Skeletal muscle tissue (tissue), 3 donors: ENCODE measurements at regions not wholly inside any gene's neighbourhood (a gene's known extent, or its start where the extent isn't known, plus 50 kb on each side); places are given as distances from the start of the nearest gene placed in this dataset.

Source experiments
- H3K27ac ChIP-seq: one replicate; pipeline ENCODE4 v1.7.0; 2013; ENCODE audit warnings: mild to moderate bottlenecking, low read depth, low read length, inconsistent platforms
- H3K27me3 ChIP-seq, 3 donors: one replicate each; pipeline ENCODE4 v1.7.0; 2013; ENCODE audit warnings: low read length in 3 of 3; ENCODE audit not compliant: control insufficient read depth in 3 of 3, insufficient read depth in 3 of 3
- H3K36me3 ChIP-seq, 3 donors: one replicate each; pipeline ENCODE4 v1.7.0; 2013; ENCODE audit warnings: low read length in 3 of 3; ENCODE audit not compliant: control insufficient read depth in 3 of 3, insufficient read depth in 3 of 3
- H3K4me1 ChIP-seq, 3 donors: one replicate each; pipeline ENCODE4 v1.7.0; 2013; ENCODE audit warnings: low read length in 3 of 3, mild to moderate bottlenecking in 3 of 3; ENCODE audit not compliant: control insufficient read depth in 3 of 3, insufficient read depth in 3 of 3
- H3K4me3 ChIP-seq, 3 donors: one replicate each; pipeline ENCODE4 v1.7.0; 2013; ENCODE audit warnings: low read length in 3 of 3
- H3K9ac ChIP-seq, 3 donors: one replicate each; pipeline ENCODE4 v1.7.0; 2013; ENCODE audit warnings: low read length in 3 of 3, mild to moderate bottlenecking in 3 of 3, moderate library complexity in 2 of 3, low read depth in 1 of 3
- H3K9me3 ChIP-seq, 3 donors: one replicate each; pipeline ENCODE4 v1.7.0; 2013; ENCODE audit warnings: low read length in 3 of 3; ENCODE audit not compliant: control insufficient read depth in 3 of 3
- donor health status: Osteomylitis.

- H3K36me3 ChIP-seq: no peaks in the 10 kb centered on the region
- no peak overlapping the region for H3K9ac ChIP-seq
- H3K27ac ChIP-seq: no peak overlapping the region
- no peaks in the 10 kb centered on the region for H3K27me3 ChIP-seq
- H3K9me3 ChIP-seq: no peaks in the 10 kb centered on the region
- no peaks in the 10 kb centered on the region for H3K4me1 ChIP-seq
- H3K4me3 ChIP-seq: no peak overlapping the region
These were observed 50.8 kb upstream of the SLC39A10 start for GRCh38 chr2:195606179-195606578.

- Histone ChIP-seq H3K9ac (no peak overlapping the region), H3K36me3 (no peaks in the 10 kb centered on the region), H3K4me3 (no peak overlapping the region), H3K9me3 (no peaks in the 10 kb centered on the region), H3K4me1 (no peaks in the 10 kb centered on the region), H3K27ac (no peak overlapping the region), H3K27me3 (no peaks in the 10 kb centered on the region)
These were observed 52.3 kb upstream of the SLC39A10 start for GRCh38 chr2:195604706-195605105.

- H3K36me3 ChIP-seq: no peaks in the 10 kb centered on the region
- no peaks in the 10 kb centered on the region for H3K4me1 ChIP-seq
- no peak overlapping the region for H3K4me3 ChIP-seq
- no peak overlapping the region for H3K27ac ChIP-seq
- H3K9me3 ChIP-seq: no peaks in the 10 kb centered on the region
- H3K27me3 ChIP-seq: no peaks in the 10 kb centered on the region
- no peak overlapping the region for H3K9ac ChIP-seq
These were observed 53.0 kb upstream of the SLC39A10 start for GRCh38 chr2:195603998-195604397.

- H3K4me1 ChIP-seq: no peaks in the 10 kb centered on the region
- no peaks in the 10 kb centered on the region for H3K36me3 ChIP-seq
- no peak overlapping the region for H3K27ac ChIP-seq
- H3K27me3 ChIP-seq: no peaks in the 10 kb centered on the region
- no peak overlapping the region for H3K4me3 ChIP-seq
- no peak overlapping the region for H3K9ac ChIP-seq
- H3K9me3 ChIP-seq: no peaks in the 10 kb centered on the region
These were observed 53.6 kb upstream of the SLC39A10 start for GRCh38 chr2:195603408-195603807.

- no peak overlapping the region for H3K9ac ChIP-seq
- no peaks in the 10 kb centered on the region for H3K27me3 ChIP-seq
- no peaks in the 10 kb centered on the region for H3K36me3 ChIP-seq
- no peaks in the 10 kb centered on the region for H3K9me3 ChIP-seq
- H3K4me1 ChIP-seq: no peaks in the 10 kb centered on the region
- H3K27ac ChIP-seq: no peak overlapping the region
- H3K4me3 ChIP-seq: no peak overlapping the region
These were observed 54.3 kb upstream of the SLC39A10 start for GRCh38 chr2:195602687-195603086.

GRCh38 chr2:195601361-195601760, 55.7 kb upstream of the SLC39A10 start:
- Histone ChIP-seq H3K4me1 (no peaks in the 10 kb centered on the region), H3K27me3 (no peaks in the 10 kb centered on the region), H3K4me3 (no peak overlapping the region), H3K9ac (no peak overlapping the region), H3K27ac (no peak overlapping the region), H3K9me3 (no peaks in the 10 kb centered on the region), H3K36me3 (no peaks in the 10 kb centered on the region)

- no peak overlapping the region for H3K4me3 ChIP-seq
These were observed 56.2 kb upstream of the SLC39A10 start for GRCh38 chr2:195600778-195601177.

GRCh38 chr2:195596840-195597239, 60.2 kb upstream of the SLC39A10 start:
- no peaks in the 10 kb centered on the region for H3K27me3 ChIP-seq
- H3K36me3 ChIP-seq: no peaks in the 10 kb centered on the region
- H3K4me3 ChIP-seq: no peak overlapping the region
- no peak overlapping the region for H3K27ac ChIP-seq
- no peaks in the 10 kb centered on the region for H3K9me3 ChIP-seq
- H3K4me1 ChIP-seq: no peaks in the 10 kb centered on the region
- H3K9ac ChIP-seq: no peak overlapping the region

More at GRCh38 chr2:195600778-195601177, 56.2 kb upstream of the SLC39A10 start:
- H3K27ac ChIP-seq: no peak overlapping the region
- H3K4me1 ChIP-seq: no peaks in the 10 kb centered on the region
- H3K36me3 ChIP-seq: no peaks in the 10 kb centered on the region
- H3K27me3 ChIP-seq: no peaks in the 10 kb centered on the region
- no peak overlapping the region for H3K9ac ChIP-seq
- no peaks in the 10 kb centered on the region for H3K9me3 ChIP-seq

- Histone ChIP-seq H3K36me3 (no peaks in the 10 kb centered on the region), H3K9ac (no peak overlapping the region), H3K27me3 (no peaks in the 10 kb centered on the region), H3K27ac (no peak overlapping the region), H3K9me3 (no peaks in the 10 kb centered on the region), H3K4me3 (no peak overlapping the region), H3K4me1 (no peaks in the 10 kb centered on the region)
These were observed 61.2 kb upstream of the SLC39A10 start for GRCh38 chr2:195595825-195596224.

- Histone ChIP-seq H3K9ac (no peak overlapping the region), H3K27me3 (no peaks in the 10 kb centered on the region), H3K27ac (no peak overlapping the region), H3K4me1 (no peaks in the 10 kb centered on the region), H3K36me3 (no peaks in the 10 kb centered on the region), H3K9me3 (no peaks in the 10 kb centered on the region), H3K4me3 (no peak overlapping the region)
These were observed 61.9 kb upstream of the SLC39A10 start for GRCh38 chr2:195594919-195595694.
